K562 (cell line): ENCODE measurements at regions not wholly inside any gene's neighbourhood (a gene's known extent, or its start where the extent isn't known, plus 50 kb on each side); places are given as distances from the start of the nearest gene placed in this dataset.

Experiments used
- CREB1 ChIP-seq, 2 experiments: sonication (generic) in 1 of 2; formaldehyde crosslinking in 1 of 2; IDR thresholded peaks; 2 replicates each; pipeline versions ENCODE4 v1.6.1 to v1.8.0; 2012 to 2022; ENCODE audit warnings: inconsistent platforms in 1 of 2, mild to moderate bottlenecking in 1 of 2, missing genetic modification reagents in 1 of 2, moderate library complexity in 1 of 2
- HDAC2 ChIP-seq: fragments of 450-650 bp; IDR thresholded peaks from 2 replicates; pipeline ENCODE4 v1.6.1; 2016; ENCODE audit warnings: mild to moderate bottlenecking
- HIVEP1 ChIP-seq: fragments of 250-450 bp; sonication (Bioruptor Pico); IDR thresholded peaks from 2 replicates; pipeline ENCODE4 v1.4.0; 2020; ENCODE audit warnings: mild to moderate bottlenecking
- HNRNPLL ChIP-seq: fragments of 200-400 bp; formaldehyde crosslinking; IDR thresholded peaks from 2 replicates; pipeline ENCODE4 v1.6.1; 2017; ENCODE audit warnings: low read length, low read depth, mild to moderate bottlenecking; ENCODE audit not compliant: poor library complexity, severe bottlenecking
- MTA1 ChIP-seq: fragments of 450-650 bp; IDR thresholded peaks from 2 replicates; pipeline ENCODE4 v1.6.1; 2017; ENCODE audit warnings: borderline replicate concordance
- NFXL1 ChIP-seq: fragments of 450-650 bp; formaldehyde crosslinking; IDR thresholded peaks from 2 replicates; pipeline ENCODE4 v1.4.0; 2021; ENCODE audit warnings: mild to moderate bottlenecking
- NR2C2 ChIP-seq, 2 experiments: fragments of 200-800 bp in 1 of 2; sonication (Bioruptor generic) in 1 of 2; sonication (generic) in 1 of 2; formaldehyde crosslinking in 1 of 2; IDR thresholded peaks; 2 replicates each; pipeline versions ENCODE4 v1.6.1 to v1.8.0; 2016 to 2022; ENCODE audit warnings: mild to moderate bottlenecking in 1 of 2, missing compliant biosample characterization in 1 of 2, missing genetic modification characterization in 1 of 2, missing genetic modification reagents in 1 of 2
- RBM14 ChIP-seq: fragments of 200-400 bp; formaldehyde crosslinking; IDR thresholded peaks from 2 replicates; pipeline ENCODE4 v1.6.1; 2018; ENCODE audit warnings: low read depth, mild to moderate bottlenecking, low read length, moderate library complexity, borderline replicate concordance; ENCODE audit not compliant: insufficient read depth
- RBM15 ChIP-seq: fragments of 200-400 bp; formaldehyde crosslinking; IDR thresholded peaks from 2 replicates; pipeline ENCODE4 v1.6.1; 2018; ENCODE audit warnings: mild to moderate bottlenecking, low read length, moderate library complexity; ENCODE audit not compliant: insufficient read depth
- RBM39 ChIP-seq: fragments of 200-400 bp; formaldehyde crosslinking; optimal IDR thresholded peaks from 2 replicates; pipeline ENCODE3; 2018; ENCODE audit warnings: low read depth, low read length
- SREBF1 ChIP-seq: fragments of 150-350 bp; IDR thresholded peaks from 2 replicates; pipeline ENCODE4 v1.6.1; 2014; ENCODE audit warnings: antibody characterized with exemption, low read depth, low read length, borderline replicate concordance
- THAP12 ChIP-seq: fragments of 250-450 bp; sonication (Bioruptor Pico); IDR thresholded peaks from 2 replicates; pipeline ENCODE4 v1.9.0; 2021; ENCODE audit warnings: mild to moderate bottlenecking, inconsistent platforms
- THRB ChIP-seq: fragments of 450-650 bp; formaldehyde crosslinking; conservative IDR thresholded peaks from 2 replicates; pipeline ENCODE4 v1.4.0; 2022; ENCODE audit warnings: mild to moderate bottlenecking, missing genetic modification characterization
- ZNF232 ChIP-seq: sonication (generic); formaldehyde crosslinking; IDR thresholded peaks from 2 replicates; pipeline ENCODE4 v1.8.0; 2022; ENCODE audit warnings: mild to moderate bottlenecking, missing genetic modification reagents

- TF ChIP-seq THAP12 (CRISPR knock-in tag) (no peak), MTA1 (no peak), HIVEP1 (CRISPR knock-in tag) (no peak), NFXL1 (CRISPR knock-in tag) (no peak), RBM15 (no peak), THRB (CRISPR knock-in tag) (no peak), RBM39 (no peak), ZNF232 (CRISPR knock-in tag) (no peak), RBM14 (no peak), SREBF1 (no peak), HNRNPLL (no peak), CREB1 (IDR thresholded peaks at IDR 0.05) (no peak), CREB1 (CRISPR knock-in tag; IDR thresholded peaks at IDR 0.05) (no peak), NR2C2 (CRISPR knock-in tag; IDR thresholded peaks at IDR 0.05) (no peak), NR2C2 (tag; IDR thresholded peaks at IDR 0.05) (no peak), HDAC2 (no peak)
- TF ChIP-seq, all 486 proteins: peak for 0
These were observed 172.4 kb upstream of the GRIN2B start (continued) for GRCh38 chr12:14153803-14154202.
